ENCODE measurements at regions not wholly inside any gene's neighbourhood (a gene's known extent, or its start where the extent isn't known, plus 50 kb on each side); places are given as distances from the start of the nearest gene placed in this dataset.

DNA sequence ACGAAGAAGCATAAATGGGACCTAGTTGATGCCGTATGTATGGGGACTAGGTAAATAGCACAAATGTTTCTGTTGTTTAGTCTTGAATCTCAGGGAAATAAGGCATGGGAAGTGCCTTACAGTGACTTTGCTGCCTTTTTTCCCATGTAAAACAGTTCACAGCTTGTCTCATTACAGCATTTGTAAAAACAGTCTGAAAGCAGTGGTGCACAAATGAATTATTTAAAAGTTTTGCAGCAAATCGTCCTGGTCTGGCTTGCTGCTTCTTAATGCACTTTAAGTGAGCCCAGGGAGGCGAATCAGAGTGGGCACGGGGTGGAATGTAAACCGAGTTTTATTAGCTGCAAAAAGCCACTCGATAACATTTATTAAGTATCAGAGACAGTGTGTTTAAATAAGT lies 302.0 kb upstream of the ETAA1 start:
- no peak for TF ChIP-seq SPI1 (IDR thresholded peaks at IDR 0.05; ENCODE audit: borderline replicate concordance, low read depth)
- H3K27me3 ChIP-seq (ENCODE audit: insufficient read depth, poor library complexity, severe bottlenecking): no peaks in the 10 kb centered on the region
- H3K4me3 ChIP-seq (replicated peaks; ENCODE audit: insufficient read depth, low read length): no peak overlapping the region
- DNase-seq (ENCODE audit: low read depth in 1 of 2, low spot score in 1 of 2): no peak
- no peak overlapping the region for H3K27ac ChIP-seq (replicated peaks)

DNA sequence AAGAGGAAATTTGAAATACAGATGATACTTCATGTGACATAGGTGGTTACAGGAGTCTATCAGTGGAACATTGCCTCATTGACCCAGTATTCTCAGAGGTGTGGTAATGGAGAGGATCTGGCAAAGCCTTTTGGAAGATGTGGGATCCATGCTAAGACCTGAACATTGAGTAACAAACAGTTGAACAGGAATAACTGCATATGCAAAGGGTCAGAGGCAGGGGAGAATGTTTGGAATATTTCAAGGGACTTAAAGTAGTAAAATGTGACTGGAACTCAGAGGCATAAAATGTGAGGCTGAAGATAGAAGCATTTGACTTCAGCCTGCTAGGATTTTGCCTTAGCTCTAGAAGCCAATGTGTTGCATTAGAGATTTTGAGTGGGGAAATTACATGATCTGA lies 300.2 kb upstream of the ETAA1 start:
- Histone ChIP-seq H3K4me3 (replicated peaks; ENCODE audit: insufficient read depth, low read length) (no peak overlapping the region), H3K27me3 (ENCODE audit: insufficient read depth, poor library complexity, severe bottlenecking) (no peaks in the 10 kb centered on the region), H3K27ac (replicated peaks) (no peak overlapping the region)
- TF ChIP-seq SPI1 (IDR thresholded peaks at IDR 0.05; ENCODE audit: borderline replicate concordance, low read depth) (no peak), GABPA (IDR thresholded peaks at IDR 0.05; ENCODE audit: low read depth) (no peak), POLR2AphosphoS5 (IDR thresholded peaks at IDR 0.05; ENCODE audit: low read depth) (no peak), CTCF (IDR thresholded peaks at IDR 0.05; ENCODE audit: insufficient read depth, low read length) (no peak)
- TF ChIP-seq, protein P1, sequence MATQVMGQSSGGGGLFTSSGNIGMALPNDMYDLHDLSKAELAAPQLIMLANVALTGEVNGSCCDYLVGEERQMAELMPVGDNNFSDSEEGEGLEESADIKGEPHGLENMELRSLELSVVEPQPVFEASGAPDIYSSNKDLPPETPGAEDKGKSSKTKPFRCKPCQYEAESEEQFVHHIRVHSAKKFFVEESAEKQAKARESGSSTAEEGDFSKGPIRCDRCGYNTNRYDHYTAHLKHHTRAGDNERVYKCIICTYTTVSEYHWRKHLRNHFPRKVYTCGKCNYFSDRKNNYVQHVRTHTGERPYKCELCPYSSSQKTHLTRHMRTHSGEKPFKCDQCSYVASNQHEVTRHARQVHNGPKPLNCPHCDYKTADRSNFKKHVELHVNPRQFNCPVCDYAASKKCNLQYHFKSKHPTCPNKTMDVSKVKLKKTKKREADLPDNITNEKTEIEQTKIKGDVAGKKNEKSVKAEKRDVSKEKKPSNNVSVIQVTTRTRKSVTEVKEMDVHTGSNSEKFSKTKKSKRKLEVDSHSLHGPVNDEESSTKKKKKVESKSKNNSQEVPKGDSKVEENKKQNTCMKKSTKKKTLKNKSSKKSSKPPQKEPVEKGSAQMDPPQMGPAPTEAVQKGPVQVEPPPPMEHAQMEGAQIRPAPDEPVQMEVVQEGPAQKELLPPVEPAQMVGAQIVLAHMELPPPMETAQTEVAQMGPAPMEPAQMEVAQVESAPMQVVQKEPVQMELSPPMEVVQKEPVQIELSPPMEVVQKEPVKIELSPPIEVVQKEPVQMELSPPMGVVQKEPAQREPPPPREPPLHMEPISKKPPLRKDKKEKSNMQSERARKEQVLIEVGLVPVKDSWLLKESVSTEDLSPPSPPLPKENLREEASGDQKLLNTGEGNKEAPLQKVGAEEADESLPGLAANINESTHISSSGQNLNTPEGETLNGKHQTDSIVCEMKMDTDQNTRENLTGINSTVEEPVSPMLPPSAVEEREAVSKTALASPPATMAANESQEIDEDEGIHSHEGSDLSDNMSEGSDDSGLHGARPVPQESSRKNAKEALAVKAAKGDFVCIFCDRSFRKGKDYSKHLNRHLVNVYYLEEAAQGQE (IDR thresholded peaks at IDR 0.05; ENCODE audit: insufficient replicate concordance, low read depth): no peak
- DNase-seq (ENCODE audit: low read depth in 1 of 2, low spot score in 1 of 2): no peak

- no peak for DNase-seq (ENCODE audit: low read depth in 1 of 2, low spot score in 1 of 2)
- Histone ChIP-seq H3K27me3 (ENCODE audit: insufficient read depth, poor library complexity, severe bottlenecking) (no peaks in the 10 kb centered on the region), H3K4me3 (replicated peaks; ENCODE audit: insufficient read depth, low read length) (no peak overlapping the region), H3K27ac (replicated peaks) (no peak overlapping the region)
- TF ChIP-seq GABPA (IDR thresholded peaks at IDR 0.05; ENCODE audit: low read depth): no peak
Measured at GRCh38 chr2:67103157-67103556, 294.0 kb upstream of the ETAA1 start.

DNA sequence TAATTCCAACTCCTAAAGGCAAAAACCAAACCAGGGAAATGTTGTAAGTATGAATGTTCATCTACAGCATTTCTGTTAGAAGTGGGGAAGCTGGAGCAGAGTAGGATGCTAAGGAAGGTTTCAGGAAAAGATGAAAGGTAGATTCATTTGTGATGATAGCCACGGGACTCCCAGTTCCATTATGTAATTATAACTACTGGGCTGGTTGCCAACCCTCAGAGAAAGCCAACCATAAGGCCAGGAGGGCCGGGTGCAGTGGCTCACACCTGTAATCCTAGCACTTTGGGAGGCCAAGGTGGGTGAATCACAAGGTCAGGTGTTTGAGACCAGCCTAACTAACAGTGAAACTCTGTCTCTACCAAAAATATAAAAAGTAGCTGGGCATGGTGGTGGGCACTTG lies 288.9 kb upstream of the ETAA1 start:
- no peak overlapping the region for H3K4me3 ChIP-seq (replicated peaks; ENCODE audit: insufficient read depth, low read length)
- TF ChIP-seq POLR2AphosphoS5 (IDR thresholded peaks at IDR 0.05; ENCODE audit: low read depth): no peak
- TF ChIP-seq GABPA (IDR thresholded peaks at IDR 0.05; ENCODE audit: low read depth): no peak
- TF ChIP-seq SPI1 (IDR thresholded peaks at IDR 0.05; ENCODE audit: borderline replicate concordance, low read depth): no peak
- TF ChIP-seq, protein P1 (IDR thresholded peaks at IDR 0.05; ENCODE audit: insufficient replicate concordance, low read depth): no peak
- no peak for TF ChIP-seq CTCF (IDR thresholded peaks at IDR 0.05; ENCODE audit: insufficient read depth, low read length)
- no peak for DNase-seq (ENCODE audit: low read depth in 1 of 2, low spot score in 1 of 2)
- H3K27ac ChIP-seq (replicated peaks): no peak overlapping the region
- H3K27me3 ChIP-seq (ENCODE audit: insufficient read depth, poor library complexity, severe bottlenecking): no peaks in the 10 kb centered on the region

GRCh38 chr2:67124531-67124930 lies 272.6 kb upstream of the ETAA1 start:
- no peak overlapping the region for H3K27ac ChIP-seq (replicated peaks)
- no peak overlapping the region for H3K4me3 ChIP-seq (replicated peaks; ENCODE audit: insufficient read depth, low read length)
- no peaks in the 10 kb centered on the region for H3K27me3 ChIP-seq (ENCODE audit: insufficient read depth, poor library complexity, severe bottlenecking)
- no peak for DNase-seq (ENCODE audit: low read depth in 1 of 2, low spot score in 1 of 2)
- no peak for TF ChIP-seq SPI1 (IDR thresholded peaks at IDR 0.05; ENCODE audit: borderline replicate concordance, low read depth)
- TF ChIP-seq CTCF (IDR thresholded peaks at IDR 0.05; ENCODE audit: insufficient read depth, low read length): no peak
- no peak for TF ChIP-seq POLR2AphosphoS5 (IDR thresholded peaks at IDR 0.05; ENCODE audit: low read depth)
- TF ChIP-seq GABPA (IDR thresholded peaks at IDR 0.05; ENCODE audit: low read depth): no peak
- TF ChIP-seq, protein P1 (IDR thresholded peaks at IDR 0.05; ENCODE audit: insufficient replicate concordance, low read depth): no peak
